HG02852 (cell line): ENCODE measurements at regions not wholly inside any gene's neighbourhood (a gene's known extent, or its start where the extent isn't known, plus 50 kb on each side); places are given as distances from the start of the nearest gene placed in this dataset.

ENCODE experiments used
- ATAC-seq: cut with Tn5 transposase; IDR thresholded peaks from one replicate; pipeline ENCODE4 v1.9.1; 2021; ENCODE audit warnings: mild to moderate bottlenecking, moderate library complexity; ENCODE audit not compliant: unreplicated experiment

- no peak for ATAC-seq
These were observed 184.4 kb downstream of the MDFIC start for GRCh38 chr7:115106316-115106715.

- no peak for ATAC-seq
These were observed 180.8 kb downstream of the MDFIC start for GRCh38 chr7:115102738-115103137.

GRCh38 chr7:115101199-115101598, 179.3 kb downstream of the MDFIC start:
- ATAC-seq: no peak

GRCh38 chr7:115099906-115100305, 178.0 kb downstream of the MDFIC start:
- ATAC-seq: no peak

- no peak for ATAC-seq
These were observed 175.3 kb downstream of the MDFIC start for GRCh38 chr7:115097175-115097671.

- no peak for ATAC-seq
These were observed 174.4 kb downstream of the MDFIC start for GRCh38 chr7:115096262-115096661.

GRCh38 chr7:115094163-115094562, 172.3 kb downstream of the MDFIC start:
- ATAC-seq: no peak

- ATAC-seq: no peak
These were observed 167.0 kb downstream of the MDFIC start for GRCh38 chr7:115088893-115089292.

GRCh38 chr7:115087437-115087836, 165.5 kb downstream of the MDFIC start:
- no peak for ATAC-seq

GRCh38 chr7:115086146-115086841, 164.4 kb downstream of the MDFIC start:
- no peak for ATAC-seq

- ATAC-seq: no peak
These were observed 163.5 kb downstream of the MDFIC start for GRCh38 chr7:115085421-115085820.

GRCh38 chr7:115083935-115084334, 162.0 kb downstream of the MDFIC start:
- no peak for ATAC-seq

- ATAC-seq: no peak
These were observed 159.9 kb downstream of the MDFIC start for GRCh38 chr7:115081772-115082171.

GRCh38 chr7:115078851-115079250, 157.0 kb downstream of the MDFIC start:
- no peak for ATAC-seq

- ATAC-seq: no peak
These were observed 156.5 kb downstream of the MDFIC start for GRCh38 chr7:115078386-115078785.

- no peak for ATAC-seq
These were observed 148.4 kb downstream of the MDFIC start for GRCh38 chr7:115070311-115070710.
